Activated gamma-delta T cell treated with Interleukin-2 at 50 U/mL for 16 hours (primary cell): ENCODE measurements at regions not wholly inside any gene's neighbourhood (a gene's known extent, or its start where the extent isn't known, plus 50 kb on each side); places are given as distances from the start of the nearest gene placed in this dataset.

Experiments used
- DNase-seq: peaks from one replicate; pipeline ENCODE4 v3.0.0-alpha.2; 2020

GRCh38 chr13:106230450-106230849 is 305.0 kb downstream of the EFNB2 start:
- no peak for DNase-seq

GRCh38 chr13:106225126-106225525 is 310.3 kb downstream of the EFNB2 start:
- no peak for DNase-seq

- no peak for DNase-seq
Measured at GRCh38 chr13:106220211-106220610, 315.3 kb downstream of the EFNB2 start.

- DNase-seq = no peak
Measured at GRCh38 chr13:106213028-106213757, 322.3 kb downstream of the EFNB2 start.

GRCh38 chr13:106212386-106213010 is 323.0 kb downstream of the EFNB2 start:
- no peak for DNase-seq

GRCh38 chr13:106210324-106210723 is 325.1 kb downstream of the EFNB2 start:
- DNase-seq = no peak

GRCh38 chr13:106205871-106206270 is 329.6 kb downstream of the EFNB2 start:
- DNase-seq = no peak

GRCh38 chr13:106197496-106197895 is 338.0 kb downstream of the EFNB2 start:
- DNase-seq = no peak

GRCh38 chr13:106187501-106188095 is 347.9 kb downstream of the EFNB2 start:
- no peak for DNase-seq

GRCh38 chr13:106187101-106187500 is 348.4 kb downstream of the EFNB2 start:
- DNase-seq = no peak

GRCh38 chr13:106186366-106187030 is 349.0 kb downstream of the EFNB2 start:
- DNase-seq = no peak

- no peak for DNase-seq
Measured at GRCh38 chr13:106184790-106185189, 350.7 kb downstream of the EFNB2 start.

- DNase-seq = no peak
Measured at GRCh38 chr13:106183410-106184065, 351.9 kb downstream of the EFNB2 start.

GRCh38 chr13:106182404-106182803 is 353.1 kb downstream of the EFNB2 start:
- DNase-seq = no peak

GRCh38 chr13:106178816-106179215 is 356.6 kb downstream of the EFNB2 start:
- no peak for DNase-seq

GRCh38 chr13:106177146-106177545 is 358.3 kb downstream of the EFNB2 start:
- no peak for DNase-seq

GRCh38 chr13:106176117-106176516 is 359.3 kb downstream of the EFNB2 start:
- no peak for DNase-seq

GRCh38 chr13:106173891-106174610 is 361.4 kb downstream of the EFNB2 start:
- no peak for DNase-seq

GRCh38 chr13:106173346-106173745 is 362.1 kb downstream of the EFNB2 start:
- no peak for DNase-seq

GRCh38 chr13:106172176-106172905 is 363.1 kb downstream of the EFNB2 start:
- DNase-seq = no peak

- no peak for DNase-seq
Measured at GRCh38 chr13:106163426-106163825, 372.0 kb downstream of the EFNB2 start.

- DNase-seq = no peak
Measured at GRCh38 chr13:106161146-106161545, 374.3 kb downstream of the EFNB2 start.
